ENCODE measurements at regions not wholly inside any gene's neighbourhood (a gene's known extent, or its start where the extent isn't known, plus 50 kb on each side); places are given as distances from the start of the nearest gene placed in this dataset.

GRCh38 chr3:193980326-193980725, 155.6 kb upstream of the HES1 start:
- no peak for TF ChIP-seq CTCF (IDR thresholded peaks at IDR 0.05; ENCODE audit: low read depth, low read length)
- DNase-seq (ENCODE audit: low read depth, low spot score) = no peak
- no peak overlapping the region for H3K4me3 ChIP-seq (ENCODE audit: low read depth, low read length)
- in situ Hi-C loops (cut with HindIII; ENCODE audit: low sequenced_read_pairs) = no loop called here

- H3K4me3 ChIP-seq (ENCODE audit: low read depth, low read length) = no peak overlapping the region
- no peak for DNase-seq (ENCODE audit: low read depth, low spot score)
- TF ChIP-seq CTCF (IDR thresholded peaks at IDR 0.05; ENCODE audit: low read depth, low read length) = no peak
- in situ Hi-C loops (cut with HindIII; ENCODE audit: low sequenced_read_pairs) = no loop called here
Observed at GRCh38 chr3:193980905-193981304, 155.0 kb upstream of the HES1 start.

- TF ChIP-seq CTCF (IDR thresholded peaks at IDR 0.05; ENCODE audit: low read depth, low read length) = no peak
- H3K4me3 ChIP-seq (ENCODE audit: low read depth, low read length) = no peak overlapping the region
- in situ Hi-C loops (cut with HindIII; ENCODE audit: low sequenced_read_pairs) = no loop called here
- DNase-seq (ENCODE audit: low read depth, low spot score) = no peak
Observed at GRCh38 chr3:193981504-193981903, 154.4 kb upstream of the HES1 start.

GRCh38 chr3:193982258-193982659, 153.7 kb upstream of the HES1 start:
- TF ChIP-seq CTCF (IDR thresholded peaks at IDR 0.05; ENCODE audit: low read depth, low read length) = no peak
- DNase-seq (ENCODE audit: low read depth, low spot score) = peak; percentile 75
- no peak overlapping the region for H3K4me3 ChIP-seq (ENCODE audit: low read depth, low read length)
- in situ Hi-C loops (cut with HindIII; ENCODE audit: low sequenced_read_pairs) = no loop called here

- no peak for TF ChIP-seq CTCF (IDR thresholded peaks at IDR 0.05; ENCODE audit: low read depth, low read length)
- in situ Hi-C loops (cut with HindIII; ENCODE audit: low sequenced_read_pairs) = no loop called here
- no peak for DNase-seq (ENCODE audit: low read depth, low spot score)
- no peak overlapping the region for H3K4me3 ChIP-seq (ENCODE audit: low read depth, low read length)
Observed at GRCh38 chr3:193983846-193984818, 151.8 kb upstream of the HES1 start.

- in situ Hi-C loops (cut with HindIII; ENCODE audit: low sequenced_read_pairs) = no loop called here
- DNase-seq (ENCODE audit: low read depth, low spot score) = no peak
- TF ChIP-seq CTCF (IDR thresholded peaks at IDR 0.05; ENCODE audit: low read depth, low read length) = no peak
- H3K4me3 ChIP-seq (ENCODE audit: low read depth, low read length) = no peak overlapping the region
Observed at GRCh38 chr3:193984876-193985275, 151.1 kb upstream of the HES1 start.

All from astrocyte of the spinal cord (primary cell).